ENCODE measurements at regions not wholly inside any gene's neighbourhood (a gene's known extent, or its start where the extent isn't known, plus 50 kb on each side); places are given as distances from the start of the nearest gene placed in this dataset.

GRCh38 chr15:35740761-35741160 lies 194.8 kb upstream of the DPH6 start:
- H3K36me3 ChIP-seq (ENCODE audit: control insufficient read depth, insufficient read depth, low read length), result no peaks in the 10 kb centered on the region
- peaks cover 5 to 6% of the 10 kb centered on the region in 2 donors for H3K9me3 Mint-ChIP-seq
- intact Hi-C loops (cut with micrococcal nuclease), result no loop called here
- H3K27me3 ChIP-seq (ENCODE audit: control insufficient read depth, insufficient read depth, low read length), result no peaks in the 10 kb centered on the region
- H3K36me3 Mint-ChIP-seq, result no peaks in the 10 kb centered on the region
- H3K4me1 ChIP-seq (ENCODE audit: control insufficient read depth, insufficient read depth, low read length), result no peaks in the 10 kb centered on the region
- H3K4me1 Mint-ChIP-seq, result no peaks in the 10 kb centered on the region
- no peaks in the 10 kb centered on the region for H3K27me3 Mint-ChIP-seq (ENCODE audit: low read depth in 2 of 2)
- no peaks in the 10 kb centered on the region for H3K9me3 ChIP-seq (ENCODE audit: control insufficient read depth, insufficient read depth, low read length)
- TF ChIP-seq CTCF (IDR thresholded peaks at IDR 0.05), result no peak
- no peak overlapping the region for H3K27ac ChIP-seq (ENCODE audit: low read length)
- DNase-seq, result no peak
- no peak overlapping the region for H3K4me3 Mint-ChIP-seq
- no peak overlapping the region for H3K27ac Mint-ChIP-seq
- no peak for ATAC-seq
- no peak overlapping the region for H3K4me3 ChIP-seq (ENCODE audit: low read length)

- ATAC-seq, result no peak
- H3K4me3 Mint-ChIP-seq, result no peak overlapping the region
Measured at GRCh38 chr15:35741395-35741794, 195.4 kb upstream of the DPH6 start.

GRCh38 chr15:35741881-35742280 lies 195.9 kb upstream of the DPH6 start:
- Histone ChIP-seq H3K27me3 (ENCODE audit: control insufficient read depth, insufficient read depth, low read length) (no peaks in the 10 kb centered on the region), H3K9me3 (ENCODE audit: control insufficient read depth, insufficient read depth, low read length) (no peaks in the 10 kb centered on the region), H3K27ac (ENCODE audit: low read length) (no peak overlapping the region), H3K4me1 (ENCODE audit: control insufficient read depth, insufficient read depth, low read length) (no peaks in the 10 kb centered on the region), H3K4me3 (ENCODE audit: low read length) (no peak overlapping the region), H3K36me3 (ENCODE audit: control insufficient read depth, insufficient read depth, low read length) (no peaks in the 10 kb centered on the region)
- no peak for ATAC-seq
- Mint-ChIP-seq H3K9me3 (peaks cover 5 to 6% of the 10 kb centered on the region in 2 donors), H3K27ac (no peak overlapping the region), H3K4me1 (no peaks in the 10 kb centered on the region), H3K27me3 (ENCODE audit: low read depth in 2 of 2) (no peaks in the 10 kb centered on the region), H3K36me3 (no peaks in the 10 kb centered on the region), H3K4me3 (no peak overlapping the region)
- DNase-seq, result no peak
- no peak for TF ChIP-seq CTCF (IDR thresholded peaks at IDR 0.05)
- intact Hi-C loops (cut with micrococcal nuclease), result no loop called here

More at GRCh38 chr15:35741395-35741794, 195.4 kb upstream of the DPH6 start:
- 61% methylated on average over 1 of the region's 1 CpG for WGBS (ENCODE audit: insufficient coverage)
- Mint-ChIP-seq H3K27ac (no peak overlapping the region), H3K27me3 (ENCODE audit: low read depth in 2 of 2) (no peaks in the 10 kb centered on the region), H3K9me3 (peaks cover 5 to 6% of the 10 kb centered on the region in 2 donors), H3K36me3 (no peaks in the 10 kb centered on the region), H3K4me1 (no peaks in the 10 kb centered on the region)
- DNase-seq, result no peak
- no peak overlapping the region for H3K4me3 ChIP-seq (ENCODE audit: low read length)
- no peaks in the 10 kb centered on the region for H3K36me3 ChIP-seq (ENCODE audit: control insufficient read depth, insufficient read depth, low read length)
- no peaks in the 10 kb centered on the region for H3K4me1 ChIP-seq (ENCODE audit: control insufficient read depth, insufficient read depth, low read length)
- intact Hi-C loops (cut with micrococcal nuclease), result no loop called here
- no peaks in the 10 kb centered on the region for H3K9me3 ChIP-seq (ENCODE audit: control insufficient read depth, insufficient read depth, low read length)
- no peak for TF ChIP-seq CTCF (IDR thresholded peaks at IDR 0.05)
- no peak overlapping the region for H3K27ac ChIP-seq (ENCODE audit: low read length)
- H3K27me3 ChIP-seq (ENCODE audit: control insufficient read depth, insufficient read depth, low read length), result no peaks in the 10 kb centered on the region

- H3K4me3 ChIP-seq (ENCODE audit: low read length), result no peak overlapping the region
- no peaks in the 10 kb centered on the region for H3K36me3 ChIP-seq (ENCODE audit: control insufficient read depth, insufficient read depth, low read length)
- no peaks in the 10 kb centered on the region for H3K9me3 ChIP-seq (ENCODE audit: control insufficient read depth, insufficient read depth, low read length)
- no peak overlapping the region for H3K4me3 Mint-ChIP-seq
- peaks cover 4 to 5% of the 10 kb centered on the region in 2 donors for H3K9me3 Mint-ChIP-seq
- 100% methylated on average over 1 of the region's 1 CpG for WGBS (ENCODE audit: insufficient coverage)
- intact Hi-C loops (cut with micrococcal nuclease), result no loop called here
- DNase-seq (no peak), ATAC-seq (no peak)
- H3K27ac ChIP-seq (ENCODE audit: low read length), result no peak overlapping the region
- no peaks in the 10 kb centered on the region for H3K4me1 ChIP-seq (ENCODE audit: control insufficient read depth, insufficient read depth, low read length)
- no peaks in the 10 kb centered on the region for H3K4me1 Mint-ChIP-seq
- H3K36me3 Mint-ChIP-seq, result no peaks in the 10 kb centered on the region
- no peaks in the 10 kb centered on the region for H3K27me3 Mint-ChIP-seq (ENCODE audit: low read depth in 2 of 2)
- H3K27me3 ChIP-seq (ENCODE audit: control insufficient read depth, insufficient read depth, low read length), result no peaks in the 10 kb centered on the region
- H3K27ac Mint-ChIP-seq, result no peak overlapping the region
- TF ChIP-seq CTCF (IDR thresholded peaks at IDR 0.05), result no peak
Measured at GRCh38 chr15:35743321-35743720, 197.4 kb upstream of the DPH6 start.

All from natural killer cell (primary cell).